Liver (tissue), 8 donors: ENCODE measurements at regions not wholly inside any gene's neighbourhood (a gene's known extent, or its start where the extent isn't known, plus 50 kb on each side); places are given as distances from the start of the nearest gene placed in this dataset.

Source experiments
- DNase-seq: peaks from one replicate; pipeline ENCODE4 v3.0.0-alpha.2; 2017; ENCODE audit warnings: low spot score
- H3K27ac ChIP-seq, 2 donors: one replicate each; pipeline ENCODE4 v1.7.0; 2013; ENCODE audit warnings: inconsistent platforms in 2 of 2, low read length in 2 of 2, control low read depth in 1 of 2, low read depth in 1 of 2, mild to moderate bottlenecking in 1 of 2
- H3K27me3 ChIP-seq, 4 donors: one replicate each; pipeline versions ENCODE4 v1.6.1 to v1.7.0; 2013; ENCODE audit warnings: low read length in 3 of 4, inconsistent platforms in 1 of 4, mild to moderate bottlenecking in 1 of 4, moderate library complexity in 1 of 4; ENCODE audit not compliant: control insufficient read depth in 4 of 4, insufficient read depth in 4 of 4
- H3K36me3 ChIP-seq, 4 donors: one replicate each; pipeline versions ENCODE4 v1.6.1 to v1.7.0; 2013; ENCODE audit warnings: low read length in 3 of 4, mild to moderate bottlenecking in 3 of 4, low read depth in 1 of 4, moderate library complexity in 1 of 4; ENCODE audit not compliant: control insufficient read depth in 4 of 4, insufficient read depth in 3 of 4
- H3K4me1 ChIP-seq, 4 donors: one replicate each; pipeline versions ENCODE4 v1.6.1 to v1.7.0; 2013; ENCODE audit warnings: low read length in 3 of 4, mild to moderate bottlenecking in 3 of 4, moderate library complexity in 1 of 4; ENCODE audit not compliant: control insufficient read depth in 4 of 4, insufficient read depth in 4 of 4
- H3K4me3 ChIP-seq, 3 donors: one replicate each; pipeline versions ENCODE4 v1.6.1 to v1.7.0; 2013; ENCODE audit warnings: low read length in 3 of 3, control low read depth in 1 of 3, low read depth in 1 of 3, mild to moderate bottlenecking in 1 of 3
- H3K9ac ChIP-seq, 2 donors: one replicate each; pipeline ENCODE4 v1.7.0; 2013; ENCODE audit warnings: low read length in 2 of 2, mild to moderate bottlenecking in 2 of 2, moderate library complexity in 2 of 2, control low read depth in 1 of 2, low read depth in 1 of 2
- H3K9me3 ChIP-seq, 4 donors: one replicate each; pipeline versions ENCODE4 v1.6.1 to v1.7.0; 2013; ENCODE audit warnings: low read length in 3 of 4; ENCODE audit not compliant: control insufficient read depth in 4 of 4
- ATF3 ChIP-seq: IDR thresholded peaks from 2 replicates; pipeline ENCODE4 v1.6.1; 2016; ENCODE audit warnings: antibody characterized with exemption
- CTCF ChIP-seq: fragments of 150-350 bp; IDR thresholded peaks from 2 replicates; pipeline ENCODE4 v1.5.1; 2017; ENCODE audit warnings: improper control_type of control experiment, low read depth, low read length; ENCODE audit not compliant: missing input control
- EGR1 ChIP-seq, 2 donors: IDR thresholded peaks; 2 replicates each; pipeline ENCODE4 v1.6.1; 2016 to 2018; ENCODE audit warnings: antibody characterized with exemption in 2 of 2, low read depth in 2 of 2
- FOXA1 ChIP-seq: IDR thresholded peaks from 2 replicates; pipeline ENCODE4 v1.6.1; 2016; ENCODE audit warnings: antibody characterized with exemption
- FOXA2 ChIP-seq: IDR thresholded peaks from 2 replicates; pipeline ENCODE4 v1.6.1; 2016; ENCODE audit warnings: antibody characterized with exemption
- GABPA ChIP-seq, 2 donors: IDR thresholded peaks in 1 of 2; conservative IDR thresholded peaks in 1 of 2; 2 replicates each; pipeline ENCODE4 v1.6.1; 2016; ENCODE audit warnings: antibody characterized with exemption in 2 of 2, mild to moderate bottlenecking in 1 of 2, moderate library complexity in 1 of 2
- HNF4A ChIP-seq, 2 donors: conservative IDR thresholded peaks; 2 replicates each; pipeline ENCODE4 v1.6.1; 2016; ENCODE audit warnings: antibody characterized with exemption in 2 of 2, mild to moderate bottlenecking in 2 of 2
- HNF4G ChIP-seq: IDR thresholded peaks from 2 replicates; pipeline ENCODE4 v1.6.1; 2016; ENCODE audit warnings: antibody characterized with exemption
- JUND ChIP-seq, 2 donors: IDR thresholded peaks; 2 replicates each; pipeline ENCODE4 v1.6.1; 2016; ENCODE audit warnings: antibody characterized with exemption in 2 of 2
- MAX ChIP-seq: IDR thresholded peaks from 2 replicates; pipeline ENCODE4 v1.6.1; 2016; ENCODE audit warnings: antibody characterized with exemption
- NR2F2 ChIP-seq: IDR thresholded peaks from 2 replicates; pipeline ENCODE4 v1.6.1; 2016; ENCODE audit warnings: antibody characterized with exemption
- RAD21 ChIP-seq, 2 donors: IDR thresholded peaks; 2 replicates each; pipeline ENCODE4 v1.6.1; 2016; ENCODE audit warnings: antibody characterized with exemption in 2 of 2, mild to moderate bottlenecking in 2 of 2
- REST ChIP-seq: IDR thresholded peaks from 2 replicates; pipeline ENCODE4 v1.6.1; 2016; ENCODE audit warnings: antibody characterized with exemption, mild to moderate bottlenecking
- RXRA ChIP-seq, 2 donors: IDR thresholded peaks; 2 replicates each; pipeline ENCODE4 v1.6.1; 2017 to 2018; ENCODE audit warnings: antibody characterized with exemption in 2 of 2, mild to moderate bottlenecking in 1 of 2
- SP1 ChIP-seq: IDR thresholded peaks from 2 replicates; pipeline ENCODE4 v1.6.1; 2018; ENCODE audit warnings: antibody characterized with exemption, mild to moderate bottlenecking
- TAF1 ChIP-seq: conservative IDR thresholded peaks from 2 replicates; pipeline ENCODE4 v1.6.1; 2016; ENCODE audit warnings: antibody characterized with exemption, mild to moderate bottlenecking
- YY1 ChIP-seq: IDR thresholded peaks from 2 replicates; pipeline ENCODE4 v1.6.1; 2016; ENCODE audit warnings: antibody characterized with exemption, mild to moderate bottlenecking
- ZBTB33 ChIP-seq: IDR thresholded peaks from 2 replicates; pipeline ENCODE4 v1.6.1; 2016; ENCODE audit warnings: antibody characterized with exemption
- WGBS: extraction: QIAGEN DNeasy Blood & Tissue Kit; methylation state at CpG from one replicate; pipeline ENCODE4 v1.1.7; 2013; 5-methylcytosine and 5-hydroxymethylcytosine counted together
- donor health status: healthy.
- donor health status: healthy.
- donor health status: healthy.
- donor health status: healthy.
- donor health status: healthy.

GRCh38 chrX:69285881-69286564 lies 120.8 kb upstream of the PJA1 start:
- Histone ChIP-seq H3K9ac (peak overlapping the region in 1 of 2 donors; percentile 28), H3K36me3 (no peaks in the 10 kb centered on the region), H3K4me3 (peak overlapping the region; percentile 21 to 41 (median 40)), H3K27me3 (no peaks in the 10 kb centered on the region), H3K27ac (peak overlapping the region in 1 of 2 donors; percentile 9), H3K9me3 (no peaks in the 10 kb centered on the region), H3K4me1 (peaks cover 4 to 31% (median 23%) of the 10 kb centered on the region in 4 donors)
- DNase-seq: peak; percentile 74
- WGBS: 6% methylated on average over 31 of the region's 31 CpGs
- TF ChIP-seq MAX (no peak), RXRA (IDR thresholded peaks at IDR 0.05) (peak in 1 of 2 donors; percentile 24), JUND (IDR thresholded peaks at IDR 0.05) (no peak), HNF4G (no peak), ZBTB33 (no peak), NR2F2 (no peak), RAD21 (IDR thresholded peaks at IDR 0.05) (peak; percentile 82 to 91), HNF4A (conservative IDR thresholded peaks at IDR 0.05) (peak in 1 of 2 donors; percentile 29), CTCF (peak; percentile 76), GABPA (IDR thresholded peaks at IDR 0.05 in 1 of 2, conservative IDR thresholded peaks at IDR 0.05 in 1 of 2) (no peak)

- no peak for DNase-seq
- peak overlapping the region in 1 of 2 donors; percentile 28 for H3K9ac ChIP-seq
- TF ChIP-seq GABPA (IDR thresholded peaks at IDR 0.05 in 1 of 2, conservative IDR thresholded peaks at IDR 0.05 in 1 of 2) (no peak), SP1 (no peak), REST (no peak), TAF1 (no peak), ZBTB33 (no peak), HNF4G (no peak), YY1 (no peak), ATF3 (no peak), MAX (no peak), FOXA1 (no peak), JUND (IDR thresholded peaks at IDR 0.05) (no peak), NR2F2 (no peak), CTCF (no peak), EGR1 (IDR thresholded peaks at IDR 0.05; ENCODE audit: low read depth in 2 of 2) (no peak), FOXA2 (no peak), RXRA (IDR thresholded peaks at IDR 0.05) (no peak)
These were observed 120.2 kb upstream of the PJA1 start for GRCh38 chrX:69285401-69285877.

More at GRCh38 chrX:69285401-69285877, 120.2 kb upstream of the PJA1 start:
- Histone ChIP-seq H3K27ac (peak overlapping the region in 1 of 2 donors; percentile 9), H3K36me3 (no peaks in the 10 kb centered on the region), H3K4me3 (peak overlapping the region; percentile 21 to 41 (median 40)), H3K9me3 (no peaks in the 10 kb centered on the region), H3K27me3 (no peaks in the 10 kb centered on the region), H3K4me1 (peaks cover 4 to 36% (median 27%) of the 10 kb centered on the region in 4 donors)
- 55% methylated on average over 10 of the region's 10 CpGs for WGBS
